Neural cell (in vitro differentiated cells): ENCODE measurements at regions not wholly inside any gene's neighbourhood (a gene's known extent, or its start where the extent isn't known, plus 50 kb on each side); places are given as distances from the start of the nearest gene placed in this dataset.

Experiments used
- H2AFZ ChIP-seq: fragments of 200-600, 300-800 bp; sonication (generic), shearing (Covaris generic); 2 replicates; pipeline ENCODE4 v1.6.0; 2014; ENCODE audit warnings: low read depth, mild to moderate bottlenecking, antibody characterized with exemption, low read length, moderate library complexity
- H3F3A ChIP-seq: fragments of 200-600 bp; shearing (Covaris generic); 2 replicates; pipeline ENCODE4 v1.6.1; 2016; ENCODE audit warnings: mild to moderate bottlenecking, moderate library complexity, mixed read lengths, antibody characterized with exemption, low read length; ENCODE audit not compliant: insufficient read depth, poor library complexity, severe bottlenecking
- H3K27ac ChIP-seq: fragments of 200-600, 300-800 bp; sonication (generic), shearing (Covaris generic); 2 replicates; pipeline ENCODE4 v1.5.1; 2014; ENCODE audit warnings: mild to moderate bottlenecking, low read length, moderate library complexity
- H3K27me3 ChIP-seq: fragments of 300-800, 200-600 bp; sonication (generic), shearing (Covaris generic); 2 replicates; pipeline ENCODE4 v1.6.0; 2014; ENCODE audit warnings: mild to moderate bottlenecking, low read depth, low read length, moderate library complexity; ENCODE audit not compliant: insufficient read depth
- H3K36me3 ChIP-seq: fragments of 300-800, 200-600 bp; sonication (generic), shearing (Covaris generic); 2 replicates; pipeline ENCODE4 v1.5.1; 2014; ENCODE audit warnings: mild to moderate bottlenecking, antibody characterized with exemption, low read length, moderate library complexity; ENCODE audit not compliant: insufficient read depth
- H3K4me2 ChIP-seq: fragments of 300-800, 200-600 bp; sonication (generic), shearing (Covaris generic); 2 replicates; pipeline ENCODE4 v1.6.0; 2014; ENCODE audit warnings: mild to moderate bottlenecking, low read length
- H3K4me3 ChIP-seq: fragments of 300-800, 200-600 bp; sonication (generic), shearing (Covaris generic); 2 replicates; pipeline ENCODE4 v1.5.1; 2014; ENCODE audit warnings: mild to moderate bottlenecking, low read length, moderate library complexity
- H3K79me2 ChIP-seq: fragments of 200-600 bp; shearing (Covaris generic); replicated peaks from 2 replicates; pipeline ENCODE4 v1.6.0; 2014; ENCODE audit warnings: mild to moderate bottlenecking, low read length, moderate library complexity; ENCODE audit not compliant: insufficient read depth
- H3K9ac ChIP-seq: fragments of 300-800, 200-600 bp; sonication (generic), shearing (Covaris generic); 2 replicates; pipeline ENCODE4 v1.6.1; 2016; ENCODE audit warnings: mild to moderate bottlenecking, low read length, mixed read lengths
- H3K9me2 ChIP-seq: fragments of 200-600 bp; shearing (Covaris generic); 2 replicates; pipeline ENCODE4 v1.6.1; 2016; ENCODE audit warnings: mild to moderate bottlenecking, low read length, mixed read lengths; ENCODE audit not compliant: insufficient read depth
- H3K9me3 ChIP-seq: fragments of 200-600, 300-800 bp; sonication (generic), shearing (Covaris generic); 2 replicates; pipeline ENCODE4 v1.6.1; 2016; ENCODE audit warnings: mild to moderate bottlenecking, mixed run types, low read length, moderate library complexity, mixed read lengths
- H4K20me1 ChIP-seq: fragments of 200-600 bp; shearing (Covaris generic); 2 replicates; pipeline ENCODE4 v1.6.1; 2016; ENCODE audit warnings: mild to moderate bottlenecking, mixed run types; ENCODE audit not compliant: insufficient read depth
- EP300 ChIP-seq: fragments of 450-650 bp; conservative IDR thresholded peaks from 2 replicates; pipeline ENCODE4 v1.6.1; 2014; ENCODE audit warnings: antibody characterized with exemption, mild to moderate bottlenecking, moderate library complexity; ENCODE audit not compliant: poor library complexity, severe bottlenecking
- EZH2 ChIP-seq: fragments of 200-600, 300-800 bp; shearing (Covaris generic), sonication (generic); IDR thresholded peaks from 2 replicates; pipeline ENCODE4 v1.6.1; 2014; ENCODE audit warnings: antibody characterized with exemption, low read length, borderline replicate concordance, mild to moderate bottlenecking; ENCODE audit not compliant: insufficient read depth, poor library complexity, severe bottlenecking
- MXI1 ChIP-seq: fragments of 450-650 bp; conservative IDR thresholded peaks from 2 replicates; pipeline ENCODE4 v1.6.1; 2014; ENCODE audit warnings: antibody characterized with exemption, mild to moderate bottlenecking; ENCODE audit not compliant: poor library complexity, severe bottlenecking
- POLR2AphosphoS5 ChIP-seq: IDR thresholded peaks from 2 replicates; pipeline ENCODE4 v1.6.1; 2012
- RAD21 ChIP-seq: fragments of 450-650 bp; conservative IDR thresholded peaks from 2 replicates; pipeline ENCODE4 v1.6.1; 2014; ENCODE audit warnings: antibody characterized with exemption, mild to moderate bottlenecking, moderate library complexity
- SMC3 ChIP-seq: fragments of 450-650 bp; conservative IDR thresholded peaks from 2 replicates; pipeline ENCODE4 v1.6.1; 2014; ENCODE audit warnings: antibody characterized with exemption, mild to moderate bottlenecking, moderate library complexity; ENCODE audit not compliant: poor library complexity
- TAF1 ChIP-seq: IDR thresholded peaks from 2 replicates; pipeline ENCODE4 v1.6.1; 2012; ENCODE audit warnings: low read depth
- TF ChIP-seq, protein P1 (sequence below): IDR thresholded peaks from 2 replicates; pipeline ENCODE4 v1.6.1; 2012; ENCODE audit warnings: borderline replicate concordance
- TF ChIP-seq, protein P2 (sequence below): fragments of 450-650 bp; IDR thresholded peaks from 2 replicates; pipeline ENCODE4 v1.5.1; 2014; ENCODE audit warnings: antibody characterized with exemption, mild to moderate bottlenecking, moderate library complexity; ENCODE audit not compliant: poor library complexity, severe bottlenecking

DNA sequence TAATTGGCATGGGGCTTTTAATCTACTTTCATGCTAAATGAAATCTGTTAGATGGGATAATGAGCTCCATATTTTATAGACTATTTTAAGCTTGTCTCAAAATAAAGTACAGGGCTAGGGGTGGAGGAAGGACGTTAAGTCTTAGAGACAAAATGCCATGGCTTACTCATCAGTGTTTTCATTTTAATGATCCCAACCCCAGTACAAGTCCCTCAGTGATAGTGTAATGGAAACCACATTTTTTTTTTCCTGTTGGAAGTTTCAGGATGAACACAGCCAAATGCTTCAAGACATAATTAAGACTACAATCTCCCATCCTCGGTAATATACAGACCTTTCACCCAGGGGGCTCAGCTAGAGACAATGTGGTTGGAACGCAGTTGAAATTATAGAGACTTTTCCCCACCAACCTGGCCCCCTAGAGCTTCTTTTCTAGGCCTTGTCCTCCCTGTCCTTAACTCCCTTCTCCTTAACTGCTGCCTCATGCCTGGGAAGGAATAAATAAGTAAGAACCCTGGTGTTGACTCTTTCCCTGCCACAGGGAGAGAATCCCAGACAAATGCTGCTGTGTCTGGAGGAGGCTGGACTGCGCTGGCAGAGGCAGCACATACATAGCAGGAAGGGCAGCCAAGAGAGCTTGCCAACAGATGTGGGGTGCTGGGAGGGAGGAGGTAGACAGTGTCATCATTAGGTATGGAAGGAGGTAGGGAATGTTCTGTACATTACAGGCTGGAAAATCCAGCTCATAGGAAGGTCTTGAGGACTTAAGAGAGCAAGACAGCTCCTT is 115.4 kb upstream of the ROPN1 start:
- H3K9me3 ChIP-seq: no peaks in the 10 kb centered on the region
- peaks cover 6% of the 10 kb centered on the region for H3K36me3 ChIP-seq
- H3K27ac ChIP-seq: no peak overlapping the region
- TF ChIP-seq SMC3: no peak
- TF ChIP-seq EZH2: no peak
- TF ChIP-seq, protein P1, sequence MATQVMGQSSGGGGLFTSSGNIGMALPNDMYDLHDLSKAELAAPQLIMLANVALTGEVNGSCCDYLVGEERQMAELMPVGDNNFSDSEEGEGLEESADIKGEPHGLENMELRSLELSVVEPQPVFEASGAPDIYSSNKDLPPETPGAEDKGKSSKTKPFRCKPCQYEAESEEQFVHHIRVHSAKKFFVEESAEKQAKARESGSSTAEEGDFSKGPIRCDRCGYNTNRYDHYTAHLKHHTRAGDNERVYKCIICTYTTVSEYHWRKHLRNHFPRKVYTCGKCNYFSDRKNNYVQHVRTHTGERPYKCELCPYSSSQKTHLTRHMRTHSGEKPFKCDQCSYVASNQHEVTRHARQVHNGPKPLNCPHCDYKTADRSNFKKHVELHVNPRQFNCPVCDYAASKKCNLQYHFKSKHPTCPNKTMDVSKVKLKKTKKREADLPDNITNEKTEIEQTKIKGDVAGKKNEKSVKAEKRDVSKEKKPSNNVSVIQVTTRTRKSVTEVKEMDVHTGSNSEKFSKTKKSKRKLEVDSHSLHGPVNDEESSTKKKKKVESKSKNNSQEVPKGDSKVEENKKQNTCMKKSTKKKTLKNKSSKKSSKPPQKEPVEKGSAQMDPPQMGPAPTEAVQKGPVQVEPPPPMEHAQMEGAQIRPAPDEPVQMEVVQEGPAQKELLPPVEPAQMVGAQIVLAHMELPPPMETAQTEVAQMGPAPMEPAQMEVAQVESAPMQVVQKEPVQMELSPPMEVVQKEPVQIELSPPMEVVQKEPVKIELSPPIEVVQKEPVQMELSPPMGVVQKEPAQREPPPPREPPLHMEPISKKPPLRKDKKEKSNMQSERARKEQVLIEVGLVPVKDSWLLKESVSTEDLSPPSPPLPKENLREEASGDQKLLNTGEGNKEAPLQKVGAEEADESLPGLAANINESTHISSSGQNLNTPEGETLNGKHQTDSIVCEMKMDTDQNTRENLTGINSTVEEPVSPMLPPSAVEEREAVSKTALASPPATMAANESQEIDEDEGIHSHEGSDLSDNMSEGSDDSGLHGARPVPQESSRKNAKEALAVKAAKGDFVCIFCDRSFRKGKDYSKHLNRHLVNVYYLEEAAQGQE: no peak
- no peak for TF ChIP-seq EP300
- TF ChIP-seq, protein P2, sequence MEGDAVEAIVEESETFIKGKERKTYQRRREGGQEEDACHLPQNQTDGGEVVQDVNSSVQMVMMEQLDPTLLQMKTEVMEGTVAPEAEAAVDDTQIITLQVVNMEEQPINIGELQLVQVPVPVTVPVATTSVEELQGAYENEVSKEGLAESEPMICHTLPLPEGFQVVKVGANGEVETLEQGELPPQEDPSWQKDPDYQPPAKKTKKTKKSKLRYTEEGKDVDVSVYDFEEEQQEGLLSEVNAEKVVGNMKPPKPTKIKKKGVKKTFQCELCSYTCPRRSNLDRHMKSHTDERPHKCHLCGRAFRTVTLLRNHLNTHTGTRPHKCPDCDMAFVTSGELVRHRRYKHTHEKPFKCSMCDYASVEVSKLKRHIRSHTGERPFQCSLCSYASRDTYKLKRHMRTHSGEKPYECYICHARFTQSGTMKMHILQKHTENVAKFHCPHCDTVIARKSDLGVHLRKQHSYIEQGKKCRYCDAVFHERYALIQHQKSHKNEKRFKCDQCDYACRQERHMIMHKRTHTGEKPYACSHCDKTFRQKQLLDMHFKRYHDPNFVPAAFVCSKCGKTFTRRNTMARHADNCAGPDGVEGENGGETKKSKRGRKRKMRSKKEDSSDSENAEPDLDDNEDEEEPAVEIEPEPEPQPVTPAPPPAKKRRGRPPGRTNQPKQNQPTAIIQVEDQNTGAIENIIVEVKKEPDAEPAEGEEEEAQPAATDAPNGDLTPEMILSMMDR: no peak
- no peak for TF ChIP-seq MXI1
- TF ChIP-seq TAF1: no peak
- no peak for TF ChIP-seq RAD21
- TF ChIP-seq POLR2AphosphoS5: no peak
- no peak overlapping the region for H3K9ac ChIP-seq
- H2AFZ ChIP-seq: no peak overlapping the region
- no peaks in the 10 kb centered on the region for H3K27me3 ChIP-seq
- no peaks in the 10 kb centered on the region for H3K9me2 ChIP-seq
- peaks cover 7% of the 10 kb centered on the region for H3K79me2 ChIP-seq
- no peaks in the 10 kb centered on the region for H4K20me1 ChIP-seq
- no peak overlapping the region for H3K4me3 ChIP-seq
- no peak overlapping the region for H3K4me2 ChIP-seq
- H3F3A ChIP-seq: peaks cover 2% of the 10 kb centered on the region

DNA sequence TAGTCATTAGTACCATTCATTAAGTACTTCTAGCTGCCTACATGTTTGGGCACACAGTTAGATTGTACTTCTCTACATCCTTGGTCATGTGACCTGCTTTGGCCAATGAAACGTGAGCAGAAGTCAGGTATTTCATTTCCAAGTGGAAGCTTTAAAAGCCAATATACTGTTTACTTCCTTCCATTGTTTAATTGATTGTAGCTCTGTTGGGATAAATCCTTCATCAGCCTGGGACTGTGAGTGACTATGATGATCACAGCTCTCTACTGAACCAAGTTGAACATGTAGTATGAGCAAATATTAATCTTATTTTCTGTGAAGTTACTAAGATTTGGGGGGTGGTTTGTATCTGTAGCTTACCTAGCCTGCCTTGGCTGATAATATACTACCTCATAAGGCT is 116.5 kb upstream of the ROPN1 start:
- H3K27me3 ChIP-seq: no peaks in the 10 kb centered on the region
- no peak overlapping the region for H2AFZ ChIP-seq
- H3K4me3 ChIP-seq: no peak overlapping the region
- H3K79me2 ChIP-seq: peaks cover 7% of the 10 kb centered on the region
- no peak overlapping the region for H3K4me2 ChIP-seq
- peaks cover 2% of the 10 kb centered on the region for H3F3A ChIP-seq
- no peak overlapping the region for H3K9ac ChIP-seq
- H3K9me2 ChIP-seq: no peaks in the 10 kb centered on the region
- H3K9me3 ChIP-seq: no peaks in the 10 kb centered on the region
- H4K20me1 ChIP-seq: no peaks in the 10 kb centered on the region
- peaks cover 6% of the 10 kb centered on the region for H3K36me3 ChIP-seq
- no peak overlapping the region for H3K27ac ChIP-seq
- TF ChIP-seq EZH2: no peak
- TF ChIP-seq RAD21: no peak
- no peak for TF ChIP-seq POLR2AphosphoS5
- TF ChIP-seq, protein P2: no peak
